GM23338 (cell line): ENCODE measurements at regions not wholly inside any gene's neighbourhood (a gene's known extent, or its start where the extent isn't known, plus 50 kb on each side); places are given as distances from the start of the nearest gene placed in this dataset.

Experiments
- ATAC-seq: fragments of 200-7000 bp; cut with Tn5 transposase; 3 replicates; pipeline ENCODE4 v1.9.1; 2020
- DNase-seq: peaks from one replicate; pipeline ENCODE4 v3.0.0-alpha.2; 2015; ENCODE audit warnings: low spot score
- H2AFZ ChIP-seq: fragments of 200-600 bp; sonication (generic); 2 replicates; pipeline ENCODE4 v1.8.0; 2016; ENCODE audit warnings: antibody characterized with exemption, mild to moderate bottlenecking, moderate library complexity
- H3F3A ChIP-seq: fragments of 200-600 bp; sonication (generic); replicated peaks from 2 replicates; pipeline ENCODE4 v1.8.0; 2017; ENCODE audit warnings: antibody characterized with exemption, mixed run types, low read depth
- H3K27ac ChIP-seq: fragments of 200-600 bp; sonication (generic); 2 replicates; pipeline ENCODE4 v1.6.1; 2016; ENCODE audit warnings: low read depth
- H3K27me3 ChIP-seq: fragments of 200-600 bp; sonication (generic); 2 replicates; pipeline ENCODE4 v1.8.0; 2016; ENCODE audit warnings: mild to moderate bottlenecking, mixed run types, moderate library complexity; ENCODE audit not compliant: insufficient read depth
- H3K36me3 ChIP-seq: fragments of 200-600 bp; sonication (generic); 2 replicates; pipeline ENCODE4 v1.8.0; 2016; ENCODE audit warnings: mild to moderate bottlenecking; ENCODE audit not compliant: insufficient read depth
- H3K4me1 ChIP-seq: fragments of 200-600 bp; sonication (generic); 2 replicates; pipeline ENCODE4 v1.8.0; 2016; ENCODE audit warnings: mild to moderate bottlenecking, moderate library complexity; ENCODE audit not compliant: insufficient read depth
- H3K4me2 ChIP-seq: fragments of 200-600 bp; sonication (generic); 2 replicates; pipeline ENCODE4 v1.7.1; 2017; ENCODE audit warnings: mixed run types
- H3K4me3 ChIP-seq: fragments of 200-600 bp; sonication (generic); 2 replicates; pipeline ENCODE4 v1.6.1; 2016; ENCODE audit warnings: mixed run types
- H3K79me2 ChIP-seq: fragments of 200-600 bp; sonication (generic); replicated peaks from 2 replicates; pipeline ENCODE4 v1.8.0; 2017; ENCODE audit warnings: mild to moderate bottlenecking; ENCODE audit not compliant: insufficient read depth
- H3K9me2 ChIP-seq: fragments of 200-600 bp; sonication (generic); 2 replicates; pipeline ENCODE4 v1.8.0; 2017; ENCODE audit not compliant: insufficient read depth
- H4K20me1 ChIP-seq: fragments of 200-600 bp; sonication (generic); replicated peaks from 2 replicates; pipeline ENCODE4 v1.8.0; 2017; ENCODE audit warnings: mild to moderate bottlenecking; ENCODE audit not compliant: insufficient read depth
- H3K27ac Mint-ChIP-seq: 2 replicates; pipeline ENCODE4 v1.8.0; 2020; ENCODE audit warnings: inconsistent platforms, mild to moderate bottlenecking, moderate library complexity, mixed read lengths
- H3K27me3 Mint-ChIP-seq: 3 replicates; pipeline ENCODE4 v1.8.0; 2022; ENCODE audit warnings: low read depth, mild to moderate bottlenecking, moderate library complexity, mixed read lengths, inconsistent platforms; ENCODE audit not compliant: insufficient read depth, poor library complexity
- H3K36me3 Mint-ChIP-seq: 3 replicates; pipeline ENCODE4 v1.8.0; 2021; ENCODE audit warnings: low read depth, mild to moderate bottlenecking, inconsistent platforms, moderate library complexity, mixed read lengths
- H3K4me1 Mint-ChIP-seq: 3 replicates; pipeline ENCODE4 v1.8.0; 2020; ENCODE audit warnings: mild to moderate bottlenecking, inconsistent platforms, mixed read lengths
- H3K4me3 Mint-ChIP-seq: 3 replicates; pipeline ENCODE4 v1.8.0; 2021; ENCODE audit warnings: moderate library complexity, mild to moderate bottlenecking, inconsistent platforms, mixed read lengths
- H3K9me3 Mint-ChIP-seq: 3 replicates; pipeline ENCODE4 v1.8.0; 2020; ENCODE audit warnings: moderate library complexity, mild to moderate bottlenecking, inconsistent platforms, mixed read lengths
- CTCF ChIP-seq, 2 experiments: fragments of 200-600 bp in 1 of 2; sonication (generic) in 1 of 2; conservative IDR thresholded peaks; 2 replicates each; pipeline versions ENCODE4 v1.5.1 to v1.6.1; 2016 to 2017; ENCODE audit warnings: antibody characterized with exemption in 2 of 2, low read depth in 2 of 2, mild to moderate bottlenecking in 2 of 2, moderate library complexity in 1 of 2
- ETS1 ChIP-seq: IDR thresholded peaks from 2 replicates; pipeline ENCODE4 v1.6.1; 2016; ENCODE audit warnings: antibody characterized with exemption
- EZH2 ChIP-seq: fragments of 200-600 bp; sonication (generic); IDR thresholded peaks from one replicate; pipeline ENCODE4 v1.8.0; 2017; ENCODE audit warnings: antibody characterized with exemption, mild to moderate bottlenecking, low read depth; ENCODE audit not compliant: unreplicated experiment
- EZH2phosphoT487 ChIP-seq: fragments of 200-600 bp; sonication (generic); IDR thresholded peaks from one replicate; pipeline ENCODE4 v1.8.1; 2018; ENCODE audit warnings: antibody characterized with exemption; ENCODE audit not compliant: unreplicated experiment
- POLR2AphosphoS5 ChIP-seq: IDR thresholded peaks from 2 replicates; pipeline ENCODE4 v1.6.1; 2016; ENCODE audit warnings: antibody characterized with exemption, low read depth
- REST ChIP-seq: IDR thresholded peaks from one replicate; pipeline ENCODE4 v1.6.1; 2018; ENCODE audit warnings: antibody characterized with exemption; ENCODE audit not compliant: unreplicated experiment
- STAT1 ChIP-seq: IDR thresholded peaks from one replicate; pipeline ENCODE4 v1.6.1; 2016; ENCODE audit warnings: antibody characterized with exemption; ENCODE audit not compliant: unreplicated experiment
- ZNF114 ChIP-seq: fragments of 250-450 bp; sonication (Bioruptor Pico); IDR thresholded peaks from 2 replicates; pipeline ENCODE4 v1.5.0; 2020; ENCODE audit warnings: mild to moderate bottlenecking, moderate library complexity
- ZNF331 ChIP-seq: fragments of 250-450 bp; sonication (Bioruptor Pico); IDR thresholded peaks from 2 replicates; pipeline ENCODE4 v1.5.0; 2020; ENCODE audit warnings: low read depth, mild to moderate bottlenecking, moderate library complexity
- ZNF462 ChIP-seq: fragments of 250-450 bp; sonication (Bioruptor Pico); IDR thresholded peaks from 2 replicates; pipeline ENCODE4 v1.5.0; 2020; ENCODE audit warnings: mild to moderate bottlenecking, moderate library complexity

DNA sequence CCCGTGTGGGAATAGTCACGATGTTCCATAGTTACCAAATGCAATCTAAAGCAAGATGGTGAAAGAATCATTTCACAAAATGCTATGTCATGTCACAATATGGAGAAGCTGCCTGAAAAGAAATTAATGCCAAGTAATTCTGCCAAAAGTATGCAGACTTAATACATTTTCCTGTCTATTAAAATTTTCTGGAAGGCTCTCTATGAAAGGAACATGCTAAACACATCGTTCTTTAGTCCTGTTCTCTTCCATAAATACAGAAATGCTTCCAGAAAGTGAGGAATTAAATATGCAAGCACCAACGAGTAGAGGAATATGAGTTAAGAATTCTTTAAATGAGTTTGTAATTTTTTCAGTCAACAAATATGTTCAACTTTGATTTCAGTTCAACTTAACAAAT is 266.8 kb upstream of the CRBN start (continued):
- TF ChIP-seq REST (no peak), ETS1 (no peak), ZNF331 (CRISPR knock-in tag) (no peak), STAT1 (no peak)

GRCh38 chr3:3443482-3443881 is 264.0 kb upstream of the CRBN start:
- H3K4me1 ChIP-seq = no peaks in the 10 kb centered on the region
- H3K4me3 ChIP-seq = no peak overlapping the region
- Mint-ChIP-seq H3K27me3 (peaks cover 1% of the 10 kb centered on the region), H3K9me3 (peaks cover 94% of the 10 kb centered on the region), H3K4me3 (no peak overlapping the region), H3K4me1 (no peaks in the 10 kb centered on the region), H3K36me3 (peaks cover 24% of the 10 kb centered on the region; the same call in 2 of the 3 replicates), H3K27ac (no peak overlapping the region)
- H3K9me2 ChIP-seq = peaks cover 3% of the 10 kb centered on the region; the same call in 1 of the 2 replicates
- DNase-seq (no peak), ATAC-seq (no peak)
- H3F3A ChIP-seq = no peaks in the 10 kb centered on the region
- H3K27me3 ChIP-seq = no peaks in the 10 kb centered on the region
- no peaks in the 10 kb centered on the region for H3K79me2 ChIP-seq
- H4K20me1 ChIP-seq = no peaks in the 10 kb centered on the region
- H3K27ac ChIP-seq = no peak overlapping the region
- H3K36me3 ChIP-seq = no peaks in the 10 kb centered on the region
- 0 out of 2 replicates have a peak overlapping the region, but pooled peaks have one; percentile 49 for H2AFZ ChIP-seq
- H3K4me2 ChIP-seq = no peak overlapping the region
- no peak for TF ChIP-seq ETS1
- TF ChIP-seq ZNF114 (CRISPR knock-in tag) = no peak
- TF ChIP-seq POLR2AphosphoS5 = no peak
- TF ChIP-seq EZH2phosphoT487 = no peak
- no peak for TF ChIP-seq ZNF462 (CRISPR knock-in tag)
- TF ChIP-seq CTCF (conservative IDR thresholded peaks at IDR 0.05; ENCODE audit: low read depth in 2 of 2) = no peak
- no peak for TF ChIP-seq EZH2
